ENCODE measurements at regions not wholly inside any gene's neighbourhood (a gene's known extent, or its start where the extent isn't known, plus 50 kb on each side); places are given as distances from the start of the nearest gene placed in this dataset.
"Not testable (repeated sequence)": the region's sequence is repeated elsewhere in the genome, so short reads cannot be mapped to it uniquely, and the experiment has no call there.

GRCh38 chr1:81738875-81739274, 61.9 kb upstream of the ADGRL2 start:
- DNase-seq (ENCODE audit: low read depth, low spot score): no peak

GRCh38 chr1:81733480-81733879, 67.3 kb upstream of the ADGRL2 start:
- H3K27ac ChIP-seq: no peak overlapping the region
- DNase-seq (ENCODE audit: low read depth, low spot score): no peak

More at GRCh38 chr1:81738875-81739274, 61.9 kb upstream of the ADGRL2 start:
- no peak overlapping the region for H3K27ac ChIP-seq

- peak overlapping the region; percentile 23 for H3K27ac ChIP-seq
These were observed 68.7 kb upstream of the ADGRL2 start for GRCh38 chr1:81731989-81732388.

GRCh38 chr1:81730881-81731280, 69.9 kb upstream of the ADGRL2 start:
- peak overlapping the region; percentile 23 for H3K27ac ChIP-seq
- no peak for DNase-seq (ENCODE audit: low read depth, low spot score)

More at GRCh38 chr1:81731989-81732388, 68.7 kb upstream of the ADGRL2 start:
- peak; percentile 34 for DNase-seq (ENCODE audit: low read depth, low spot score)

- not testable (repeated sequence) for DNase-seq (ENCODE audit: low read depth, low spot score); H3K27ac ChIP-seq
These were observed 70.4 kb upstream of the ADGRL2 start for GRCh38 chr1:81730299-81730698.

- no peak overlapping the region for H3K27ac ChIP-seq
- no peak for DNase-seq (ENCODE audit: low read depth, low spot score)
These were observed 70.9 kb upstream of the ADGRL2 start for GRCh38 chr1:81729818-81730217.

- no peak for DNase-seq (ENCODE audit: low read depth, low spot score)
- H3K27ac ChIP-seq: no peak overlapping the region
These were observed 71.5 kb upstream of the ADGRL2 start for GRCh38 chr1:81729239-81729638.

GRCh38 chr1:81725823-81726222, 74.9 kb upstream of the ADGRL2 start:
- no peak for DNase-seq (ENCODE audit: low read depth, low spot score)
- H3K27ac ChIP-seq: no peak overlapping the region

- DNase-seq (ENCODE audit: low read depth, low spot score): not testable (repeated sequence)
These were observed 78.0 kb upstream of the ADGRL2 start for GRCh38 chr1:81722631-81723328.

GRCh38 chr1:81720256-81720655, 80.5 kb upstream of the ADGRL2 start:
- H3K27ac ChIP-seq; DNase-seq (ENCODE audit: low read depth, low spot score): not testable (repeated sequence)

More at GRCh38 chr1:81722631-81723328, 78.0 kb upstream of the ADGRL2 start:
- not testable (repeated sequence) for H3K27ac ChIP-seq

GRCh38 chr1:81717230-81717629, 83.5 kb upstream of the ADGRL2 start:
- DNase-seq (ENCODE audit: low read depth, low spot score): no peak
- peak overlapping the region; percentile 8 for H3K27ac ChIP-seq

- DNase-seq (ENCODE audit: low read depth, low spot score): no peak
- no peak overlapping the region for H3K27ac ChIP-seq
These were observed 85.3 kb upstream of the ADGRL2 start for GRCh38 chr1:81715391-81715790.

GRCh38 chr1:81714636-81715035, 86.1 kb upstream of the ADGRL2 start:
- peak overlapping the region; percentile 20 for H3K27ac ChIP-seq

GRCh38 chr1:81712425-81712824, 88.3 kb upstream of the ADGRL2 start:
- H3K27ac ChIP-seq: no peak overlapping the region
- DNase-seq (ENCODE audit: low read depth, low spot score): no peak

More at GRCh38 chr1:81714636-81715035, 86.1 kb upstream of the ADGRL2 start:
- DNase-seq (ENCODE audit: low read depth, low spot score): no peak

GRCh38 chr1:81710857-81711256, 89.9 kb upstream of the ADGRL2 start:
- no peak for DNase-seq (ENCODE audit: low read depth, low spot score)
- no peak overlapping the region for H3K27ac ChIP-seq

- H3K27ac ChIP-seq: no peak overlapping the region
- DNase-seq (ENCODE audit: low read depth, low spot score): no peak
These were observed 92.5 kb upstream of the ADGRL2 start for GRCh38 chr1:81708250-81708649.

- peak overlapping the region; percentile 85 for H3K27ac ChIP-seq
- DNase-seq (ENCODE audit: low read depth, low spot score): no peak
These were observed 93.9 kb upstream of the ADGRL2 start for GRCh38 chr1:81706650-81707435.

- DNase-seq (ENCODE audit: low read depth, low spot score): no peak
- peak overlapping the region; percentile 81 for H3K27ac ChIP-seq
These were observed 96.8 kb upstream of the ADGRL2 start for GRCh38 chr1:81703756-81704463.

GRCh38 chr1:81703391-81703755, 97.4 kb upstream of the ADGRL2 start:
- H3K27ac ChIP-seq: peak overlapping the region; percentile 81
- DNase-seq (ENCODE audit: low read depth, low spot score): no peak

- peak overlapping the region; percentile 81 for H3K27ac ChIP-seq
- peak; percentile 83 for DNase-seq (ENCODE audit: low read depth, low spot score)
These were observed 97.8 kb upstream of the ADGRL2 start for GRCh38 chr1:81702903-81703302.
